Keratinocyte (primary cell): ENCODE measurements at regions not wholly inside any gene's neighbourhood (a gene's known extent, or its start where the extent isn't known, plus 50 kb on each side); places are given as distances from the start of the nearest gene placed in this dataset.

Experiments used
- EZH2 ChIP-seq: IDR thresholded peaks from one replicate; pipeline ENCODE4 v1.6.1; 2012; ENCODE audit warnings: inconsistent platforms, mild to moderate bottlenecking, low read length, moderate library complexity
- TF ChIP-seq, protein P1 (sequence below), 3 experiments: IDR thresholded peaks in 1 of 3; conservative IDR thresholded peaks in 1 of 3; optimal IDR thresholded peaks in 1 of 3; 2 replicates in 2 of 3; 3 replicates in 1 of 3; pipeline versions ENCODE3 to v1.5.1; 2011; ENCODE audit warnings: low read length in 3 of 3, mild to moderate bottlenecking in 3 of 3, moderate library complexity in 2 of 3, control low read depth in 1 of 3, inconsistent platforms in 1 of 3; ENCODE audit not compliant: insufficient read depth in 2 of 3; ENCODE audit errors: extremely low read depth in 1 of 3

GRCh38 chr15:38650384-38650783 lies 85.8 kb upstream of the RASGRP1 start:
- TF ChIP-seq, protein P1, sequence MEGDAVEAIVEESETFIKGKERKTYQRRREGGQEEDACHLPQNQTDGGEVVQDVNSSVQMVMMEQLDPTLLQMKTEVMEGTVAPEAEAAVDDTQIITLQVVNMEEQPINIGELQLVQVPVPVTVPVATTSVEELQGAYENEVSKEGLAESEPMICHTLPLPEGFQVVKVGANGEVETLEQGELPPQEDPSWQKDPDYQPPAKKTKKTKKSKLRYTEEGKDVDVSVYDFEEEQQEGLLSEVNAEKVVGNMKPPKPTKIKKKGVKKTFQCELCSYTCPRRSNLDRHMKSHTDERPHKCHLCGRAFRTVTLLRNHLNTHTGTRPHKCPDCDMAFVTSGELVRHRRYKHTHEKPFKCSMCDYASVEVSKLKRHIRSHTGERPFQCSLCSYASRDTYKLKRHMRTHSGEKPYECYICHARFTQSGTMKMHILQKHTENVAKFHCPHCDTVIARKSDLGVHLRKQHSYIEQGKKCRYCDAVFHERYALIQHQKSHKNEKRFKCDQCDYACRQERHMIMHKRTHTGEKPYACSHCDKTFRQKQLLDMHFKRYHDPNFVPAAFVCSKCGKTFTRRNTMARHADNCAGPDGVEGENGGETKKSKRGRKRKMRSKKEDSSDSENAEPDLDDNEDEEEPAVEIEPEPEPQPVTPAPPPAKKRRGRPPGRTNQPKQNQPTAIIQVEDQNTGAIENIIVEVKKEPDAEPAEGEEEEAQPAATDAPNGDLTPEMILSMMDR (optimal IDR thresholded peaks at IDR 0.05 in 1 of 3, IDR thresholded peaks at IDR 0.05 in 1 of 3, conservative IDR thresholded peaks at IDR 0.05 in 1 of 3; ENCODE audit: extremely low read depth in 1 of 3, insufficient read depth in 2 of 3, low read length in 3 of 3) = peak in 1 of 3 experiments; percentile 6
- no peak for TF ChIP-seq EZH2
